AG04449 (cell line): ENCODE measurements at regions not wholly inside any gene's neighbourhood (a gene's known extent, or its start where the extent isn't known, plus 50 kb on each side); places are given as distances from the start of the nearest gene placed in this dataset.

Experiments used
- CTCF ChIA-PET: fragments of 350-600 bp; formaldehyde crosslinking; extraction: SDS; loops from one replicate; lab custom pipeline; 2021; ENCODE audit warnings: antibody characterized with exemption; lab: Yijun Ruan, JAX
- POLR2A ChIA-PET: fragments of 400-600, 350-600 bp; formaldehyde crosslinking; extraction: SDS; loops from one replicate; lab custom pipeline; 2020; ENCODE audit warnings: antibody characterized with exemption, inconsistent platforms; lab: Yijun Ruan, JAX
- DNase-seq: peaks from one replicate; pipeline ENCODE4 v3.0.0-alpha.2; 2010; ENCODE audit warnings: low read depth, low spot score
- H3K4me3 ChIP-seq: 2 replicates; pipeline ENCODE4 v1.5.1; 2011; ENCODE audit warnings: low read depth, mild to moderate bottlenecking, control low read depth, low read length
- TF ChIP-seq, protein P1 (sequence below): IDR thresholded peaks from one replicate; pipeline ENCODE4 v1.5.1; 2011; ENCODE audit warnings: mild to moderate bottlenecking, moderate library complexity, low read length, control low read depth, inconsistent platforms; ENCODE audit not compliant: insufficient read depth; ENCODE audit errors: missing control alignments

GRCh38 chr15:73803806-73804205, 50.7 kb upstream of the INSYN1 start:
- CTCF ChIA-PET = no interaction called here
- H3K4me3 ChIP-seq = no peak overlapping the region
- TF ChIP-seq, protein P1, sequence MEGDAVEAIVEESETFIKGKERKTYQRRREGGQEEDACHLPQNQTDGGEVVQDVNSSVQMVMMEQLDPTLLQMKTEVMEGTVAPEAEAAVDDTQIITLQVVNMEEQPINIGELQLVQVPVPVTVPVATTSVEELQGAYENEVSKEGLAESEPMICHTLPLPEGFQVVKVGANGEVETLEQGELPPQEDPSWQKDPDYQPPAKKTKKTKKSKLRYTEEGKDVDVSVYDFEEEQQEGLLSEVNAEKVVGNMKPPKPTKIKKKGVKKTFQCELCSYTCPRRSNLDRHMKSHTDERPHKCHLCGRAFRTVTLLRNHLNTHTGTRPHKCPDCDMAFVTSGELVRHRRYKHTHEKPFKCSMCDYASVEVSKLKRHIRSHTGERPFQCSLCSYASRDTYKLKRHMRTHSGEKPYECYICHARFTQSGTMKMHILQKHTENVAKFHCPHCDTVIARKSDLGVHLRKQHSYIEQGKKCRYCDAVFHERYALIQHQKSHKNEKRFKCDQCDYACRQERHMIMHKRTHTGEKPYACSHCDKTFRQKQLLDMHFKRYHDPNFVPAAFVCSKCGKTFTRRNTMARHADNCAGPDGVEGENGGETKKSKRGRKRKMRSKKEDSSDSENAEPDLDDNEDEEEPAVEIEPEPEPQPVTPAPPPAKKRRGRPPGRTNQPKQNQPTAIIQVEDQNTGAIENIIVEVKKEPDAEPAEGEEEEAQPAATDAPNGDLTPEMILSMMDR = no peak
- POLR2A ChIA-PET = no interaction called here
- DNase-seq = no peak

DNA sequence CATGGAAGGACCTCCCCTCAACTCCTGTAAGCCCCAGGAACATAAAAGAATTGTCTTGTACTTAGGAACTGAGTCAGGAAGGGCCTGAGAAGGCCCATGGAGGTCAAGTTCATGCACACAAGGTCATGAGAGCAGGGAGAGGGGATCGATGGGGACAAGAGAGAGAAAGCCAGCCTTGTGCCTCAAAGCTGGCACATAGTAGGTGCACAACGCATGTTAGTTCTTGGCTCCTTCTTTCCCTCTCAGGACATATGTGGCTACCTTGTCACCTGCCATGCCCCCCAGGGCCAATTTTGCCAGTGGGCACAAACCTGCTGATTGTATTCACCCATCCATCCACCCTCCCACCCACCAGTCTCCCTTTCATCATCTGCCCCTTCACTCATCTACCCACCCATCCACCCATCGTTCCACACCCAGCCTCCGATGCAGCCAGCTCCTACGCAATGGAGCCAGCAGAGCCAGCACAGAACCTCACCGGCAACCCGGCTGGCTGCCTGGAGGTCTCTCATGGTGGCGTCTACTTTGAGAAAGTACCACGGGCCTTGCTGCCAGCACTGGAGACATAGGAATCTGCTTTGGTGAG, 52.4 kb upstream of the INSYN1 start:
- no peak for DNase-seq
- ChIA-PET CTCF (no interaction called here), POLR2A (no interaction called here)
- no peak overlapping the region for H3K4me3 ChIP-seq
- TF ChIP-seq, protein P1 = no peak

GRCh38 chr15:73806698-73807483, 53.7 kb upstream of the INSYN1 start:
- ChIA-PET CTCF (no interaction called here), POLR2A (no interaction called here)
- no peak overlapping the region for H3K4me3 ChIP-seq
- TF ChIP-seq, protein P1 = no peak
- DNase-seq = no peak

GRCh38 chr15:73807865-73808264, 54.7 kb upstream of the INSYN1 start:
- POLR2A ChIA-PET = no interaction called here
- no peak for DNase-seq
- H3K4me3 ChIP-seq = no peak overlapping the region
- CTCF ChIA-PET = interaction anchor here (1.0 kb wide), 1 partner anchor 1208 kb away, joined by 3 read pairs; no protein-coding TSS in a partner anchor
- TF ChIP-seq, protein P1 = no peak

DNA sequence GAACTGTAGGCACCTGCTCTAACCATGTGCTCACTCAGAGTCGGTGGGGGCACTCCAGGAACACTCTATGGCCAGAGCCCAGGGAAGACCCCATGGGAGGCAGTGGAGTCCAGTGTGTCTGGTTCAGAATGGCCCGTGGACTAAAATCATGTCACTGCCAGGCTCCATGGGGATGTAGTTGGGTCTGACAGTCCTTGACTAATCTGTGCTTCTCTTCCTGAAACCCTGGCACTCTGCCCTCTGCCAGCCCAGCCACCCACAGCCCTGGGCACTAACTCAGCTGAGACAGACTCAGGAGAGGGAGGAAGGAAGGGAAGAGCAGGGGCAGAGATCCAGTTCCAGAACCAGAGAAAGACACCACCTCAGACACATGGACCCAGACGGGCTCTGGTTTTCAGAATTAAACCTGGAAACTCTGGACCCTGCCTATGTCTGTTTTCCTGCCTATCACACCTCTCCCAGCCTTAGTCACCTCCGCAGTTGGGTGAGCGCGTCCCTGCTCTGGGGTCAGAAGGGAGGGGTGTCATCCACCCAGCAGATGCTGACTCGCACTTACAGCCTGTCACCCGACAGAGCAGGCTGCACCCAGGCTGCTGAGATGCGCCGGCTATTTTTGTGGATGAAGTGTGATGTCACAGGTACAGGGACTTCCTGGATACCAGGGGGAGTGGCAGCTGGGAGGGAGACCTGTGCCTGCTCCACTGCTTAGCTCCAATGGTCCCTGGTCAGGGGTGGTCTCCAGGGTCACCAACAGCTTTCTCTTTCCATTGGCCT, 56.8 kb upstream of the INSYN1 start:
- TF ChIP-seq, protein P1 = no peak
- ChIA-PET POLR2A (no interaction called here), CTCF (no interaction called here)
- H3K4me3 ChIP-seq = no peak overlapping the region
- no peak for DNase-seq
